PC-9 (cell line): ENCODE measurements at regions not wholly inside any gene's neighbourhood (a gene's known extent, or its start where the extent isn't known, plus 50 kb on each side); places are given as distances from the start of the nearest gene placed in this dataset.

Source experiments
- BruUV-seq: library from RNA; stranded (reverse); fragments of 400-500 nt; replicated peaks from 2 replicates; lab custom pipeline; 2021; lab: Mats Ljungman, UMichigan
- CTCF ChIA-PET: fragments of 300-600 bp; sonication (Branson Sonifier 250); formaldehyde crosslinking; loops from one replicate; lab custom pipeline; 2022; ENCODE audit warnings: antibody characterized with exemption; lab: Charles Lee
- POLR2A ChIA-PET: fragments of 300-600 bp; sonication (Branson Sonifier 250); formaldehyde crosslinking; loops from one replicate; lab custom pipeline; 2022; ENCODE audit warnings: antibody characterized with exemption; ENCODE audit not compliant: unreplicated experiment; lab: Charles Lee
- DNase-seq, 2 experiments: peaks; one replicate each; pipeline versions ENCODE4 v3.0.0 to v3.0.0-alpha.2; 2015 to 2022; ENCODE audit warnings: mixed read lengths in 1 of 2
- H2AFZ ChIP-seq: fragments of 200-600 bp; sonication (generic); 2 replicates; pipeline ENCODE4 v1.8.1; 2017; ENCODE audit warnings: antibody characterized with exemption
- H3F3A ChIP-seq: fragments of 200-600 bp; sonication (generic); 2 replicates; pipeline ENCODE4 v1.8.1; 2017; ENCODE audit warnings: antibody characterized with exemption, mild to moderate bottlenecking, low read depth; ENCODE audit not compliant: insufficient read depth
- H3K27ac ChIP-seq: fragments of 200-600 bp; sonication (generic); 2 replicates; pipeline ENCODE4 v1.6.1; 2016; ENCODE audit warnings: mixed run types
- H3K27me3 ChIP-seq: fragments of 200-600 bp; sonication (generic); 2 replicates; pipeline ENCODE4 v1.6.1; 2016; ENCODE audit warnings: low read depth, mixed run types; ENCODE audit not compliant: insufficient read depth
- H3K36me3 ChIP-seq: fragments of 200-600 bp; sonication (generic); 2 replicates; pipeline ENCODE4 v1.6.1; 2016; ENCODE audit warnings: low read depth, mixed run types
- H3K4me1 ChIP-seq: fragments of 200-600 bp; sonication (generic); replicated peaks from 2 replicates; pipeline ENCODE4 v1.6.1; 2016; ENCODE audit warnings: mixed run types; ENCODE audit not compliant: insufficient read depth
- H3K4me2 ChIP-seq: fragments of 200-600 bp; sonication (generic); 2 replicates; pipeline ENCODE4 v1.6.1; 2017; ENCODE audit warnings: mixed run types
- H3K4me3 ChIP-seq: fragments of 200-600 bp; sonication (generic); 2 replicates; pipeline ENCODE4 v1.6.1; 2016; ENCODE audit warnings: mixed run types
- H3K79me2 ChIP-seq: fragments of 200-600 bp; sonication (generic); 2 replicates; pipeline ENCODE4 v1.6.1; 2017; ENCODE audit warnings: low read depth, mixed run types
- H3K9me2 ChIP-seq: fragments of 200-600 bp; sonication (generic); 2 replicates; pipeline ENCODE4 v1.8.1; 2017; ENCODE audit warnings: mild to moderate bottlenecking; ENCODE audit not compliant: insufficient read depth
- H3K9me3 ChIP-seq: fragments of 200-600 bp; sonication (generic); 2 replicates; pipeline ENCODE4 v1.8.1; 2016; ENCODE audit warnings: low read depth; ENCODE audit not compliant: insufficient read depth
- H4K20me1 ChIP-seq: fragments of 200-600 bp; sonication (generic); 2 replicates; pipeline ENCODE4 v1.8.1; 2017; ENCODE audit not compliant: insufficient read depth
- CTCF ChIP-seq: fragments of 200-600 bp; sonication (generic); conservative IDR thresholded peaks from 2 replicates; pipeline ENCODE4 v1.6.1; 2017; ENCODE audit warnings: mixed run types, antibody characterized with exemption, mild to moderate bottlenecking, moderate library complexity
- EZH2 ChIP-seq: fragments of 200-600 bp; sonication (generic); IDR thresholded peaks from 2 replicates; pipeline ENCODE4 v1.8.0; 2017; ENCODE audit warnings: antibody characterized with exemption, low read depth
- intact Hi-C: fragments of 100-400 bp; cut with micrococcal nuclease; formaldehyde crosslinking; loops from one replicate; pipeline ENCODE4 v1.10.0; 2022; ENCODE audit not compliant: unreplicated experiment

- H3K27ac ChIP-seq, result no peak overlapping the region
- no peak overlapping the region for H2AFZ ChIP-seq
- no peak overlapping the region for H3K4me2 ChIP-seq
- no peak for TF ChIP-seq EZH2
- no peak for TF ChIP-seq CTCF
- ChIA-PET CTCF (no interaction called here), POLR2A (no interaction called here)
- no peaks in the 10 kb centered on the region for H3K79me2 ChIP-seq
- H3K4me1 ChIP-seq, result no peaks in the 10 kb centered on the region
- no peaks in the 10 kb centered on the region for H3K9me2 ChIP-seq
- no peaks in the 10 kb centered on the region for H3K27me3 ChIP-seq
- intact Hi-C loops, result no loop called here
- H3F3A ChIP-seq, result no peaks in the 10 kb centered on the region
- no peaks in the 10 kb centered on the region for H3K36me3 ChIP-seq
- no peaks in the 10 kb centered on the region for H3K9me3 ChIP-seq
- BruUV-seq, result no TSS peak
- H4K20me1 ChIP-seq, result no peaks in the 10 kb centered on the region
- no peak for DNase-seq
- H3K4me3 ChIP-seq, result no peak overlapping the region
Observed at GRCh38 chr12:18853570-18854366, 115.8 kb downstream of the CAPZA3 start.

GRCh38 chr12:18857656-18858055 lies 119.7 kb downstream of the CAPZA3 start:
- Histone ChIP-seq H3K27me3 (no peaks in the 10 kb centered on the region), H3K4me2 (no peak overlapping the region), H4K20me1 (no peaks in the 10 kb centered on the region), H3K9me3 (no peaks in the 10 kb centered on the region), H3K79me2 (no peaks in the 10 kb centered on the region), H3K4me1 (no peaks in the 10 kb centered on the region), H2AFZ (no peak overlapping the region), H3F3A (no peaks in the 10 kb centered on the region), H3K27ac (no peak overlapping the region), H3K9me2 (no peaks in the 10 kb centered on the region), H3K4me3 (no peak overlapping the region), H3K36me3 (no peaks in the 10 kb centered on the region)
- DNase-seq, result no peak
- TF ChIP-seq CTCF, result no peak
- no peak for TF ChIP-seq EZH2
- intact Hi-C loops, result no loop called here
- BruUV-seq, result no TSS peak
- ChIA-PET CTCF (no interaction called here), POLR2A (no interaction called here)

DNA sequence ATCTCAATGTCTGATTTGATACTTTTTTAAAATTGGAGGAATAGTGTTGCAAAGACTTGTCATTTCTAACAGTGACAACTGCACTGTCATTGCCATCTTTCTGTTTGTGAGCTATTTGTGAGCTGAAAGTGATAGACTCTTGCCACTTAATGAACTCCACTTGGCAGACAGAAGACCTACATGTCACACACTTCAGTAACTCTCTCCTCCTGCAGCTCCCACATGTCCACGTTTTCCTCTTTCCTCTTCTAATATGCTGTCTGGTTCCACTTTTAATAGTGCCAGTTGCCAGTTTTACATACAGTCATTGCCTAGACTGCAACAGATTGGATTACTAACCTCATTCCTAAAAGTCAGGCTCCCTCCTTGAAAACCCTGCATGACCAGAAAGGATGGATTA lies 121.5 kb downstream of the CAPZA3 start:
- Histone ChIP-seq H3K36me3 (no peaks in the 10 kb centered on the region), H3K4me1 (no peaks in the 10 kb centered on the region), H3K79me2 (no peaks in the 10 kb centered on the region), H3K9me2 (no peaks in the 10 kb centered on the region), H4K20me1 (no peaks in the 10 kb centered on the region), H3K4me2 (no peak overlapping the region), H2AFZ (peak overlapping the region; percentile 58; the same call in 1 of the 2 replicates), H3F3A (no peaks in the 10 kb centered on the region), H3K27ac (no peak overlapping the region), H3K27me3 (no peaks in the 10 kb centered on the region), H3K9me3 (no peaks in the 10 kb centered on the region), H3K4me3 (no peak overlapping the region)
- DNase-seq, result no peak
- intact Hi-C loops, result no loop called here
- ChIA-PET POLR2A (no interaction called here), CTCF (no interaction called here)
- TF ChIP-seq EZH2, result no peak
- BruUV-seq, result no TSS peak
